CD4-positive, alpha-beta T cell (primary cell): ENCODE measurements at regions not wholly inside any gene's neighbourhood (a gene's known extent, or its start where the extent isn't known, plus 50 kb on each side); places are given as distances from the start of the nearest gene placed in this dataset.
"Not testable (repeated sequence)": the region's sequence is repeated elsewhere in the genome, so short reads cannot be mapped to it uniquely, and the experiment has no call there.

Experiments
- ATAC-seq: fragments of 200-7000 bp; cut with Tn5 transposase; one replicate; pipeline ENCODE4 v1.10.0; 2022; ENCODE audit warnings: mild to moderate bottlenecking; ENCODE audit not compliant: poor library complexity
- CTCF ChIA-PET: fragments of 350-600 bp; sonication (Branson Sonifier 250); formaldehyde crosslinking; loops from one replicate; lab custom pipeline; 2021; ENCODE audit warnings: antibody characterized with exemption, inconsistent platforms; lab: Charles Lee
- POLR2A ChIA-PET: fragments of 350-600 bp; sonication (Branson Sonifier 250); formaldehyde crosslinking; loops from one replicate; lab custom pipeline; 2021; ENCODE audit warnings: antibody characterized with exemption, inconsistent platforms; lab: Charles Lee
- DNase-seq, 14 experiments: peaks; one replicate each; pipeline ENCODE4 v3.0.0-alpha.2; 2013 to 2020; ENCODE audit warnings: mixed read lengths in 2 of 14
- H3K27ac ChIP-seq, 2 donors: one replicate each; pipeline versions ENCODE4 v1.5.1 to v1.7.0; 2013; ENCODE audit warnings: low read length in 2 of 2, low read depth in 1 of 2, mild to moderate bottlenecking in 1 of 2
- H3K27me3 ChIP-seq, 2 experiments: 1 replicate in 1 of 2; 2 replicates in 1 of 2; pipeline versions ENCODE4 v1.6.1 to v1.7.0; 2013; ENCODE audit warnings: low read length in 2 of 2, control low read depth in 1 of 2, mild to moderate bottlenecking in 1 of 2, moderate library complexity in 1 of 2; ENCODE audit not compliant: insufficient read depth in 2 of 2, control insufficient read depth in 1 of 2
- H3K36me3 ChIP-seq: one replicate; pipeline ENCODE4 v1.6.1; 2013; ENCODE audit warnings: low read length, control low read depth; ENCODE audit not compliant: insufficient read depth
- H3K4me1 ChIP-seq: one replicate; pipeline ENCODE4 v1.6.1; 2013; ENCODE audit warnings: low read length, control low read depth; ENCODE audit not compliant: insufficient read depth
- H3K4me3 ChIP-seq: one replicate; pipeline ENCODE4 v1.5.1; 2013; ENCODE audit warnings: mild to moderate bottlenecking, low read length, moderate library complexity
- H3K9me3 ChIP-seq, 2 experiments: 1 replicate in 1 of 2; 2 replicates in 1 of 2; pipeline versions ENCODE4 v1.6.1 to v1.7.0; 2013; ENCODE audit warnings: low read length in 2 of 2, mild to moderate bottlenecking in 2 of 2, control low read depth in 1 of 2, moderate library complexity in 1 of 2; ENCODE audit not compliant: control insufficient read depth in 1 of 2, insufficient read depth in 1 of 2
- H3K27ac Mint-ChIP-seq: one replicate; pipeline ENCODE4 v1.8.0; 2020; ENCODE audit warnings: mixed read lengths
- H3K27me3 Mint-ChIP-seq: one replicate; pipeline ENCODE4 v1.8.0; 2021; ENCODE audit warnings: mixed read lengths
- H3K36me3 Mint-ChIP-seq: one replicate; pipeline ENCODE4 v1.8.0; 2021; ENCODE audit warnings: low read depth, mixed read lengths
- H3K4me1 Mint-ChIP-seq: one replicate; pipeline ENCODE4 v1.8.0; 2021; ENCODE audit warnings: low read depth, mixed read lengths
- H3K4me3 Mint-ChIP-seq: one replicate; pipeline ENCODE4 v1.8.0; 2020; ENCODE audit warnings: mild to moderate bottlenecking, mixed read lengths
- H3K9me3 Mint-ChIP-seq: one replicate; pipeline ENCODE4 v1.8.0; 2020; ENCODE audit warnings: mixed read lengths
- intact Hi-C, 2 experiments: fragments of 100-400 bp; cut with DNase I in 1 of 2; cut with micrococcal nuclease in 1 of 2; formaldehyde crosslinking; loops; one replicate each; pipeline versions ENCODE4 v1.15.1 to v1.9.0; 2023 to 2025; cut with DNase I, micrococcal nuclease
- TF ChIP-seq, protein P1 (sequence below): fragments of 200-600 bp; IDR thresholded peaks from one replicate; pipeline ENCODE4 v1.8.0; 2022; ENCODE audit warnings: antibody characterized with exemption, mild to moderate bottlenecking

DNA sequence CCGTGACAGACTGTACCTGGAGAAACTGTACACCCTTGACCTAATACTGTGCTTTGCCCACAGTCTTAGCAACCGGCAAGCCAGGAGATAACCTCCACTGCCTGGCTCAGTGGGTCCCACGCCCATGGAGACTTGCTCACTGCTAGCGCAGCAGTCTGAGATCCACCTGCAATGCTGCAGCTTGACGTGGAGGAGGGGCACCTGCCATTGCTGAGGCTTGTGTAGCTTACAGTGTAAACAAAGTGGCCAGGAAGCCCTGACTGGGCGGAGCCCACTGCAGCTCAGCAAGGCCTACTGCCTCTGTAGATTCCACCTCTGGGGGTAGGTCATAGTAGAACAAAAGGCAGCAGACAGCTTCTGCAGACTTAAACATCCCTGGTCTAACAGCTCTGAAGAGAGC, 189.3 kb downstream of the EDEM1 start:
- CTCF ChIA-PET = interaction anchor here (0.5 kb wide), 1 partner anchor 870 kb away, joined by 3 read pairs; no protein-coding TSS in a partner anchor
- peaks cover 4% of the 10 kb centered on the region for H3K9me3 Mint-ChIP-seq
- no peak overlapping the region for H3K4me3 Mint-ChIP-seq
- DNase-seq (no peak), ATAC-seq (no peak)
- TF ChIP-seq, protein P1, sequence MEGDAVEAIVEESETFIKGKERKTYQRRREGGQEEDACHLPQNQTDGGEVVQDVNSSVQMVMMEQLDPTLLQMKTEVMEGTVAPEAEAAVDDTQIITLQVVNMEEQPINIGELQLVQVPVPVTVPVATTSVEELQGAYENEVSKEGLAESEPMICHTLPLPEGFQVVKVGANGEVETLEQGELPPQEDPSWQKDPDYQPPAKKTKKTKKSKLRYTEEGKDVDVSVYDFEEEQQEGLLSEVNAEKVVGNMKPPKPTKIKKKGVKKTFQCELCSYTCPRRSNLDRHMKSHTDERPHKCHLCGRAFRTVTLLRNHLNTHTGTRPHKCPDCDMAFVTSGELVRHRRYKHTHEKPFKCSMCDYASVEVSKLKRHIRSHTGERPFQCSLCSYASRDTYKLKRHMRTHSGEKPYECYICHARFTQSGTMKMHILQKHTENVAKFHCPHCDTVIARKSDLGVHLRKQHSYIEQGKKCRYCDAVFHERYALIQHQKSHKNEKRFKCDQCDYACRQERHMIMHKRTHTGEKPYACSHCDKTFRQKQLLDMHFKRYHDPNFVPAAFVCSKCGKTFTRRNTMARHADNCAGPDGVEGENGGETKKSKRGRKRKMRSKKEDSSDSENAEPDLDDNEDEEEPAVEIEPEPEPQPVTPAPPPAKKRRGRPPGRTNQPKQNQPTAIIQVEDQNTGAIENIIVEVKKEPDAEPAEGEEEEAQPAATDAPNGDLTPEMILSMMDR = no peak
- H3K9me3 ChIP-seq = peaks cover 0 to 4% of the 10 kb centered on the region in 2 experiments
- H3K4me1 Mint-ChIP-seq = no peaks in the 10 kb centered on the region
- H3K27ac ChIP-seq = no peak overlapping the region
- no peaks in the 10 kb centered on the region for H3K27me3 ChIP-seq
- POLR2A ChIA-PET = no interaction called here
- intact Hi-C loops = no loop called here
- H3K27ac Mint-ChIP-seq = no peak overlapping the region
- no peak overlapping the region for H3K4me3 ChIP-seq
- H3K4me1 ChIP-seq = no peaks in the 10 kb centered on the region
- peaks cover 5% of the 10 kb centered on the region for H3K27me3 Mint-ChIP-seq
- no peaks in the 10 kb centered on the region for H3K36me3 Mint-ChIP-seq
- no peaks in the 10 kb centered on the region for H3K36me3 ChIP-seq

- H3K4me1 Mint-ChIP-seq, intact Hi-C loops, ATAC-seq, H3K36me3 ChIP-seq, H3K9me3 ChIP-seq, H3K27ac ChIP-seq, H3K9me3 Mint-ChIP-seq, DNase-seq, H3K36me3 Mint-ChIP-seq, H3K4me3 Mint-ChIP-seq, H3K4me1 ChIP-seq, POLR2A ChIA-PET, H3K27me3 Mint-ChIP-seq, H3K4me3 ChIP-seq, H3K27ac Mint-ChIP-seq, H3K27me3 ChIP-seq: not testable (repeated sequence)
- CTCF ChIA-PET = interaction anchor here (0.5 kb wide), 1 partner anchor 10 kb away, joined by 3 read pairs; no protein-coding TSS in a partner anchor
Observed at GRCh38 chr3:5379266-5379665, 191.8 kb downstream of the EDEM1 start.

DNA sequence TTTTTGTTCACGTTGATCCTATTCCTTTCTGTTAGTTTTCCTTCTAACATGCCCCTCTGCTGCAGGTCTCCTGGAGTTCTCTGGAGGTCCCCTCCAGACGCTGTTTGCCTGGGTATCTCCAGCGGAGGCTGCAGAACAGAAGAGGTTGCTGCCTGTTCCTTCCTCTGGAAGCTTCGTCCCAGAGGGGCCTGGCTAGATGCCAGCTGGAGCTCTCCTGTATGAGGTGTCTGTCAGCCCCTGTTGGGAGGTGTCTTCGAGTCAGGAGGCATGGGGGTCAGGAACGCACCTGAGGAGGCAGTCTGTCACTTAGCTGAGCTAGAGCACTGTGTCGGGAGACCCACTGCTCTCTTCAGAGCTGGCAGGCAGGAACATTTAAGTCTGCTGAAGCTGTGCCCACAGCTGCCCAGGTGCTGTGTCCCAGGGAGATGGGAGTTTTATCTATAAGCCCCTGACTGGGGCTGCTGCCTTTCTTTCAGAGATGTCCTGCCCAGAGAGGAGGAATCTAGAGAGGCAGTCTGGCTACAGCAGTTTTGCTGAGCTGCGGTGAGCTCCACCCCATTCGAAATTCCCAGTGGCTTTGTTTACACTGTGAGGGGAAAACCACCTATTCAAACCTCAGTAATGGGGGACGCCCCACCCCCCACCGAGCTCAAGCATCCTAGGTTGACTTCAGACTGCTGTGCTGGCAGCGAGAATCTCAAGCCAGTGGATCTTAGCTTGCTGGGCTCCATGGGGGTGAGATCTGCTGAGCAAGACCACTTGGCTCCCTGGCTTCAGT, 196.2 kb downstream of the EDEM1 start:
- H3K36me3 Mint-ChIP-seq, H3K4me3 Mint-ChIP-seq, DNase-seq, H3K27me3 Mint-ChIP-seq, intact Hi-C loops, ATAC-seq, H3K4me1 ChIP-seq, H3K27ac ChIP-seq, H3K27ac Mint-ChIP-seq, H3K4me3 ChIP-seq, H3K27me3 ChIP-seq, POLR2A ChIA-PET, H3K9me3 Mint-ChIP-seq, H3K36me3 ChIP-seq, H3K9me3 ChIP-seq, CTCF ChIA-PET, H3K4me1 Mint-ChIP-seq: not testable (repeated sequence)

DNA sequence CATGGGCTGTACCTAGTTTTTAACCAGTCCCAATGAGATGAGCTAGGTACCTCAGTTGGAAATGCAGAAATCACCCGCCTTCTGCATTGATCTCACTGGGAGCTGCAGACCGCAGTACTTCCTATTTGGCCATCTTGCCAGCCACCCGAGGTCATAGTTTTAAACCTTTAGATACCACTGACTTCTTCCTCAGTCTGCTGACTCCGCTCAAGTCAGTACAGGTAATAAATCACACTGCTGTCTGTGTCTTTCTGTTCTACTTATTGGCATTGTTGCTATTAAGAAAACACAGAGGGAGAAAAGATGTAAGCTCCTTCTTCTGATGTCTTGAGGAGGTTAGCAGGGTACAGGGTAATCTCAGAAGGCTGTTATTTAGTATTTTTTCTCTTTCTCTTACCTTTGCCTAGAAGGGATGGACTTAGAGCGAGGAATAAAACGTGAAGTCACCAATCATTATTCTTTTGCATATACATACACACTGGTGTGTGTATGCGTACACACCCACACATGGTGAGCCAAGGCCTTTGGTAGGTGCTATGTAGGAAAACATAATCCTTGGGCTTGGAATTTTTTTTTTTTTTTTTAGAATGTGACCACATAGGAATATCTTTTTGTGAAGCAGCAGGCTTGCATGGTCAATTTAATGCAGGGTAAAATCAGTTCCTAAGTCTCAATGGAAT, 197.2 kb downstream of the EDEM1 start:
- H3K36me3 ChIP-seq = no peaks in the 10 kb centered on the region
- Mint-ChIP-seq H3K27ac (no peak overlapping the region), H3K27me3 (peaks cover 8% of the 10 kb centered on the region), H3K4me1 (no peaks in the 10 kb centered on the region), H3K9me3 (no peaks in the 10 kb centered on the region), H3K36me3 (no peaks in the 10 kb centered on the region), H3K4me3 (no peak overlapping the region)
- TF ChIP-seq, protein P1 = no peak
- DNase-seq (no peak), ATAC-seq (no peak)
- no peaks in the 10 kb centered on the region for H3K4me1 ChIP-seq
- POLR2A ChIA-PET = no interaction called here
- peaks cover 0 to 5% of the 10 kb centered on the region in 2 experiments for H3K9me3 ChIP-seq
- no peak overlapping the region for H3K27ac ChIP-seq
- intact Hi-C loops = no loop called here
- H3K27me3 ChIP-seq = peaks cover 0 to 4% of the 10 kb centered on the region in 2 experiments
- H3K4me3 ChIP-seq = no peak overlapping the region
- CTCF ChIA-PET = no interaction called here
